ENCODE measurements at regions not wholly inside any gene's neighbourhood (a gene's known extent, or its start where the extent isn't known, plus 50 kb on each side); places are given as distances from the start of the nearest gene placed in this dataset.

DNA sequence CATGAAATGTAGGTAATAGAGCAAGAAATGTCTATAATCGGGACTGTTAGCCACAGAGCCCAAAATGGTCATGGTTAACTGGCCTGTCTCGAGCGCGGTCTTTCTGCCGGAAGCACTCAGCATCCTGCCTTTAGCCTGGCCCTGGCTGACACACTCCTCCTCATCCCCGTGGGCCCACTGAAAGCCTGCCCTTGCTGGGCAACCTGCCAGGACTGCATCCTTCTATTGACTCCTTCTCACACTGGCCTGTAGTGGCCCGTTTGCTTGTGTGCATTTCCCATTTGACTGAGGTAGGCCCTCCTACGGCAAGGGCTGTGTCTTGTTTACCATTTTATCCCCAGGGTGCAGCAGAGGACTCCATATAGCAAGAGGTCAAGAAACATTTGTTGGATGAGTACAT, 215.7 kb downstream of the ATPSCKMT start:
- TF ChIP-seq POLR2AphosphoS5 (IDR thresholded peaks at IDR 0.05) (no peak), MXI1 (conservative IDR thresholded peaks at IDR 0.05; ENCODE audit: poor library complexity, severe bottlenecking) (no peak), EZH2 (IDR thresholded peaks at IDR 0.05; ENCODE audit: borderline replicate concordance, insufficient read depth, low read length, poor library complexity, severe bottlenecking) (no peak)
- TF ChIP-seq, protein P1, sequence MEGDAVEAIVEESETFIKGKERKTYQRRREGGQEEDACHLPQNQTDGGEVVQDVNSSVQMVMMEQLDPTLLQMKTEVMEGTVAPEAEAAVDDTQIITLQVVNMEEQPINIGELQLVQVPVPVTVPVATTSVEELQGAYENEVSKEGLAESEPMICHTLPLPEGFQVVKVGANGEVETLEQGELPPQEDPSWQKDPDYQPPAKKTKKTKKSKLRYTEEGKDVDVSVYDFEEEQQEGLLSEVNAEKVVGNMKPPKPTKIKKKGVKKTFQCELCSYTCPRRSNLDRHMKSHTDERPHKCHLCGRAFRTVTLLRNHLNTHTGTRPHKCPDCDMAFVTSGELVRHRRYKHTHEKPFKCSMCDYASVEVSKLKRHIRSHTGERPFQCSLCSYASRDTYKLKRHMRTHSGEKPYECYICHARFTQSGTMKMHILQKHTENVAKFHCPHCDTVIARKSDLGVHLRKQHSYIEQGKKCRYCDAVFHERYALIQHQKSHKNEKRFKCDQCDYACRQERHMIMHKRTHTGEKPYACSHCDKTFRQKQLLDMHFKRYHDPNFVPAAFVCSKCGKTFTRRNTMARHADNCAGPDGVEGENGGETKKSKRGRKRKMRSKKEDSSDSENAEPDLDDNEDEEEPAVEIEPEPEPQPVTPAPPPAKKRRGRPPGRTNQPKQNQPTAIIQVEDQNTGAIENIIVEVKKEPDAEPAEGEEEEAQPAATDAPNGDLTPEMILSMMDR (IDR thresholded peaks at IDR 0.05; ENCODE audit: poor library complexity, severe bottlenecking) = no peak

Measured in neural cell (in vitro differentiated cells).